HT-29 (cell line): ENCODE measurements at regions not wholly inside any gene's neighbourhood (a gene's known extent, or its start where the extent isn't known, plus 50 kb on each side); places are given as distances from the start of the nearest gene placed in this dataset.
"Not testable (repeated sequence)": the region's sequence is repeated elsewhere in the genome, so short reads cannot be mapped to it uniquely, and the experiment has no call there.

ENCODE experiments used
- DNase-seq: peaks from one replicate; pipeline ENCODE4 v3.0.0-alpha.2; 2015; ENCODE audit warnings: low spot score

DNA sequence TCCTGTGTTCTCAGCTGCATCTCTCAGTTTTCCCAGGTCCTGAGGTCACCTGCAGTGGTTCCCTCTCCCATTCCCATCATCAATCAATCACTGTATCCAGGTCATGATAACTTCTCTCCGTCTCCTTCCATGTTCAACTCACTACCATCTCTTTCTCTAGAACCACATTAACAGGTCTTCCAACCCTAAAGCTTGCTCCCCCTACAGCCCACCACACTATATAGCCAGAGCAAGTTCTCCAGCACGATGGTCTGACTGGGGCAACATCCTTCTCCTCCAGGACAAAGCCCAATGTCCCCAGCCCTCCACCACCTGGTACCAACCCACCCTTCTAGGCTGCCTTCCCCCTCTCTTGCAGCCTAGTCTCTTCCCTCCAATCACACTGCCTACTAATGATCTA lies 241.6 kb downstream of the CDK5RAP2 start:
- DNase-seq: no peak

DNA sequence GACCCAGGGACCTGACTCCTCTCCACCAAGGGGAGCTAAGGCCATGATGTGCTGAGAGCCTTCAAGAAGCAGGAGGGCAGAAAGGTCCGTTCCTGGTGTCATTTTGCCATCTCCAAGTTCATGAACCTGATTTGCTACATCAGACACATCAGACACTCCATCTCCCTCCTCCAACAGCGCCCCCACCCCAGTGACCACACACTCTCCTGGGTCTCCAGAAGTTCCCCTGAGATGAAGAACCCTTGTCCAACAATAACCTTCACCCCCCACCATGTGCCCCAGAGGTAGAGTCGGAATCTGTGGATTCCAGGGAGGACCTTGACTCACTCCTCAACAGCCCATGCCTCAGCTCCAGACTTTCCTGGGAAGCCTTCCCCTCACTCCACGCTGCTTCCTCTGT lies 242.8 kb downstream of the CDK5RAP2 start:
- no peak for DNase-seq

DNA sequence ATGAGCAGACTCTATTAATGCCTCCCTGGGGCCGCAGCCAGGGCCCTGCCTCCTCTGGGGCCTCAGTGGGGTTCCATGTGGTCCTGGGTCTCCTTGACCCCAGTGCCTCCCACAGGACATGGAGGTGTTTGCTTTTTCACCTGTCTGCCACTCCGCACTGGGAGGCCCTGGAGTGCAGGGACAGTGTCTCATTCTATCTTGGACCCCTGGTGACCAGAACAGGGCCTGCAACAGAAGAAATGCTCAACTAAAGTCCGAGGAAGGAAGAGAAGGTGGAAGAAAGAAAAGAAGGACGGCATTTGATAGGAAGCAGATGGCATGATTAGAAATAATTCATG lies 243.2 kb downstream of the CDK5RAP2 start:
- DNase-seq: no peak

DNA sequence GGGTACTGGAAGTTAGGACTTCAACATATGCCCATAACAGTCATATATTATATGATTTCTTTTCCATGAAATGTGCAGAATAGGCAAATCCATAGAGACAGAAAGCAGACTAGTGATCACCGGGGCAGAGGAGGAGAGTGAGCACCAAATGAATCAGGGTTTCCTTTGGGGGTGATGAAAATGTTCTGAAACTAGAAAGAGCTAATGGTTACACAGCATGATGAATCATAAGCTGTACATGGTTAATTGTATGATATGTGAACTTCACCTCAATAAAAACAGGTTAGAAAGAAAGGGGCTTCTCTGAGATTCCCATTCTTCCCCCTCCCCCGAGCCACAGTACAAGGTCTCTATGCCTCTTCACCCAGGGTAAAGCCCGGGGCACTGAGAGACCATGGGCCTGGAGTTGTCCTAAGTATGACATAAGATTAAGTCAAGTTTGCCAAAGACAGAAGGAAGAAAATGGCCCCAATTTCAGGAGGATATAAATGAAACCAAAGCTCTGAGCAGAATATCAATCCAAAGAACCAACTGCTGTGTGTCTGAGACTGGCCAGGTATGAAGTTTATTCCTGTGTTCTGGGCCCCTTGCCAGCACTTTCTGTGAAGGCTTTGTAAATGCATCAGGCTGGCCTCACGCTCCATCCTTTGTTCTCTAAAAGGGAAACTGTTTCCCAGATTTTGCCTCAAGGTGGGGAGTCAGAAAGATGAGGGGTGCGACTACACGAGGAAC lies 243.8 kb downstream of the CDK5RAP2 start:
- no peak for DNase-seq

DNA sequence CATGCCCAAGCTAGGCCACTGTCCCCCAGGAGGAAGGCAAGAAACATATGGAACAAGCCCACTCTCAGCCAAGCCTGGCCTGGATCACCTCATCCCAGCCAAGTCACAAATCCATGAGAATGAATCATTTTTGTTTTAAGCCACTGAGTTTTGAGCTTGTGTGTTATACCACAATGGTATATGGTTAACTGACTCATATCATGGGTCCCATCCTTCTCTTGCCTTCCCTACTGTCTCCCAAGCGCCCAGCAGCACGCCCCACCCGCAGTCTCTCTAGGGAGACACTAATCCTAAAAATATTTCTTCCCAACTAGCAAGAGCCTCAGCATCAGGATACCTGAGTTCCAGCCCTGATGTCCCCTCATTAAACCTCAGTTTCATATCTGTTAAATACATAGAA lies 248.1 kb downstream of the CDK5RAP2 start:
- DNase-seq: no peak

DNA sequence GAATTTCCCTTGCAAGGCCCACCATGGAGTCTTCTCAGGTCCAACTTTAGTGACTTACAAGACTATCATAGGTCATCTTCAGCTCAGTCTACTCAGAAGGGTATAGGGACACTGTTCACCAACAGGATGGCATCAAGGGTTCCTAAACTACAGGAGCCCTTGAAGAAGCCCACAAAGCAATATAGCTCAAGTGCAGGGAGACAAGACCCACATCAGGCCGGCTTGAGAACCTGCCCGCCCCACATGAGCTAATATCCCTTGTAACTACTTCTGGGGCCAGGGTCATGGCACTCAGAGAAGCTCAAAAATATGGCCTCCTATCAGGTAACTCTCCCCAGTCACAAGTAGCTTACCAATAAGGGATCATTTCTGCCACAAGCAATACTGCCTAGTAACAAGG lies 249.9 kb downstream of the CDK5RAP2 start:
- no peak for DNase-seq

DNA sequence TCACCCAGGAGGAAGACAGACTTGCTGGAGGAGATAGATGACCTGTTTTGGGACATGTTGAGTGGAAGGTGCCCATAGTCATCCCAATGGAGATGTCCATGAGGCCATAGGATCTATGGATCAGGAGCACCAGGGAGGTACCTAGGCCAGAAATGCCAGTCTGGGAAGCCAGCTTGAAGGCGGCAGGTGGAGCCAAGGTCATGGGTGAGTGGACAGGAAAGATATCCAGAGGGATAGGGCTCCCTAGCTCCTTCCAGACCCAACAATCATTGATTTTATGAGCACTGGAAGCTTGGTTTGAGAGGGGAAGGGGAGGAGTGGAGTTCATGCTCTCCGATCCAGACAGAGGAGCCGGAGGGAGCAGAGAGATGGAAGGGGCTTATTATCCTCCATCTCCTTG lies 252.6 kb downstream of the CDK5RAP2 start:
- no peak for DNase-seq

DNA sequence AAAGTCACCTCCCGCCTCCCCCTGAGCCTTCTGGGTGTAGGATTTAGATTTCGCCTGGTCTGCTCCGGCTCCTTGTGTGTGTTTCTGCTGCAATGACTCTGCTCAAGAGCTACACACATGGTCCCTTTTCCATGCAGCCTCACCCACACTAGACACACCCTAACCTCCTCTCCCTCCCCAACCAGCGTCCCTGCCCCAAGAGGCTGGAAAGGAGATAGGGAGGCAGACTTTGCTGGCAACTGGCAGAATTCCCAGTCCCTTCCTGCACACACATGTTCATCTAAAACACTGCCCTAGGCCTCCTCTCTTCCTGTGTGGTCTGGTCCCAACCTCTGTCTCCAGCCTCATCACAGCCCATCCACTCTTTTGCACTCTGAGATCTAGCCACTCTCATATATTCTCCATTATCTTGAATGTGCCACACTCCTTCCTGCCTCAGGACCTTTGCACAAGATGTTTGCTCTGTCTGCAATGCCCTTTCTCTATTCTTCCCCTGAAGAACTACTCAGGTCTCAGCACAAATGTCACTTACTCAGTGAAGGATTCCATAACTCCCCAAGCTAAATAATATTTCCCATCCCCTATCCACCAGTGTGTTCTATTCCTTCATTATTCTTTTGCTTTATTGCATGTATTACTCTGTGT lies 253.8 kb downstream of the CDK5RAP2 start:
- no peak for DNase-seq

DNA sequence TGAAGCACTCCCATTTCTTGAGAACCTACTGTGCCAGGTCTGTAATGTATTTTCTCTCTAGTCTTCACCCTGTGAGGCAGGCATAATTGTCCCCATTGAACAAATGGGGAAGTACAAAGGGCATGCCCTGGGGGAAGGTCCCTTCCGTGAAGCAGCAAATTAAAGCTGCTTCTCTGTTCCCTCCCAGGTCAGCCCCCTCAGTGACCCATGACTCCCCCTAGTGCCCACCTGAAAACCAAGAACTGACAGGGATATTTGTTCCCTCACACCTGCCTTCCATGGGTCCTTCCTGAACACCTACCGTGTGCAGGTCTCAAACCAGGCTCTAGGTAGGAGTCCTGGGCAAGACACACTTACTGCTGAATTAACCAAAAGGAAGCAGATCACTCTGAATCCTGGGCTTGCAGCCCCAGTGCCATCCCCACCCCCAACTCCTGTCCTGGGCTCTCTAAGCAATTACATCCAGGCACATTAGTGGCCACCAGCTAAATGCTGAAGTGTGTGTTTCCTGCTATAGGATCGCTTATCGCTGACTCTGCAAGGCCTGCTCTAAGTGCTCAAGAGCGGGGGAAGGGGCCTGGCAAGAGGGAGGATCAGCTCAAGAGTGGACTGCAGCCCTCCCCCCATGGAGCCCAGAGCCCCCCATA lies 254.8 kb downstream of the CDK5RAP2 start:
- no peak for DNase-seq

DNA sequence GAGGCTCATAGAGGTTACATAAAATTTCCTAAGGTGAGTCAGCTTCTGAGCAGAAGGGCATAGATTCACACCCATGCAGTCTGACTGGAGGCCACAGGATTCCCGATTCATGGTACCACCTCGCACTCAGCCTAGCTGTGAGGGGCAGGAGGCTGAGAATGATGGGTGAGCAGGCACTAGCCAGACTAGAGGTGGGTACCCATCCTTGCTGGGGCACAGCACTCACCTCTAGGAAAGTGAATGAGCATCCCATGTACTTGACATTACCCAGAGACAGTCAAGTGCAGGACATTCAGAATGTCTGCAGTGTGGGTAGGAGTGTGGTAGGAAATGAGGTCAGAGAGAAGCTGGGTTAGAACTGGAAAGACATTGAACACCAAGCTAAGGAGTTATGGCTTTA lies 255.5 kb downstream of the CDK5RAP2 start:
- DNase-seq: no peak

DNA sequence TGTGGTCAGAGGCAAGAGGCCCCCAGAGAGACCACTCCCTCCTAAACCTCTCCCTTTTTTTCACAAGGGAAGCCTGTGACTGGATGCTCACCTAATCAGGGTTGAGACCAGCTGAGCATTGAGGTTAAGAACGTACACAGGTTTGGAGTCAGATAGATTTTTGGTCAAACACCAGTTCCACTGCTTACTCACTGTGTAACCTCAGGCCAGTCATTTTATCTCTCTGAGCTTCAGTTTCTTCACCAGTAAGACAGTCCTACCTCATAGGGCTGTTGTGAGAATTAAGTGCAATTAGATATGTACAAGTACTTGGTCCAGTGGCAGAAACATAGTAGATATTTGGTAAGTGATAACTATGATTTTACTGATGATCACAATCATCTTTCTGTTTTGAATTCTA lies 256.8 kb downstream of the CDK5RAP2 start:
- DNase-seq: no peak

DNA sequence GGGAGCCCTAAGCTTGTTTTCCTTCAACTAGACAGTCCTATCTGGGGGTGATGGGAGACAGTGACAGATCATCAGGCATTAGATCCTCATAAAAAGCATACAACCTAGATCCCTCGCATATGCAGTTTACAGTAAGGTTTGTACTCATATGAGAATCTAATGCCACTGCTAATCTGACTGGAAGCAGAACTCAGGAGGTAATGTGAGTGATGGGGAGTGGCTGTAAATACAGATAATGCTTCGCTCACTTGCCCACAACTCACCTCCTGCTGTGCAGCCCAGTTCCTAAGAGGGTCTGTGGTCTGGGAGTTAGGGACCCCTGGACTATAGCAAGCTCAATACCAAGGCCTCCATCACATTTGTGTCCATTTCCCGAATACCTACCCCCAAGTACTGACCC lies 260.5 kb downstream of the CDK5RAP2 start:
- DNase-seq: no peak

DNA sequence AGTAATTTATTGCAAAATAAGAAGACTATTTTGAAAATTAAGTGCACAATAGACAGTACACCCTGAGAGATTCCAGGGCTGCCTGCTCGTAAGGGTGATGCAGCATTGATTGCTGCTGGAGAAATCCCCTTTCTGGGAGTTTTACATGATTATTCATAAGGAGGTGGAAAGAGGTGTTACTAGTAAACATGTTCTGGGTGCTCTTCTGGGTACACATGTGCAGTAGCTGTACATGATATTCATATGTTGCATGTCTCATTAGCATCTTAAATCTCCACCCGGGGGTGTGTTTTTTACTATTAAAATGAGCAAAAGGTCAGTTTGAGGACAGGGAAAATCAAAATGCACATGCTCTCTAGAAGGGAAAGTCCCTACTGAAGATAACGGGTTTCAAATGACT lies 264.8 kb downstream of the CDK5RAP2 start:
- DNase-seq: no peak

DNA sequence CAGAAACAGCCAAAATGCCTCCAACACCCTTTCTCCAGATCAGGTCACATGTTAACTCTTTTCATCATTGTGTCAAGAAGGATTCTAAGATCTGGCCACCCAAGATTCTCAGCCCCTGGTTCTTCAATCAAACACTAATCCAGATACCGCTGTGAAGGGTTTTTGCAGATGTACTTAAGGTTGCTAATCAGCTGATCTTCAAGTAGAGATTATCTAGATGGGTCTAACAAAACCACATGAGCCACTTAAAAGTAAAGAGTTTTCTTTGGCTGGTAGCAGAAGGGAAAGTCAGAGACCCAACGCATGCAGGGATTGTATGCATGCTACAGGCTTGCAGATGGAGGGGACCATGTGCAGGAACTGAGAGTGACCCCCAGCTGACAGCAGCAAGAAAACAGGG lies 267.9 kb downstream of the CDK5RAP2 start:
- DNase-seq: no peak

DNA sequence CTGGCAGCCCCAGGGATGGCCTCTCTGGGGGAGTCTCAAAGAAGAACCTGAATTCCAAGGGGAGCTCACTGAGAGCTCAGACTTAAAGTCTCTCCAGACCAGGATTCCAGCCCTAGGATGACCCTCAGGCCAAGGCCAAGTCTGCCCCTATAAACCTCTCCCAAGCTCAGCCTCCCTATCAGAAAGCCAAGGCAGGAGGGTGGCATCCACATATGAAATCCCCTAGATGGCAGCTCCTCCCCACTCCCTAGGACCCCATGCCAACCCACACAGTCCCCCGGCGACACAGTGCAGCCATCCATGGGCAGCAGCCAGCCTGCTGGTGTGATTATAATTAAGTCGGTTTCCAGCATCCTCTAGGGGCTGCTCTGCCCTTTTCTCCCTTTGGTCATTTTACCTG lies 269.9 kb downstream of the CDK5RAP2 start:
- no peak for DNase-seq

DNA sequence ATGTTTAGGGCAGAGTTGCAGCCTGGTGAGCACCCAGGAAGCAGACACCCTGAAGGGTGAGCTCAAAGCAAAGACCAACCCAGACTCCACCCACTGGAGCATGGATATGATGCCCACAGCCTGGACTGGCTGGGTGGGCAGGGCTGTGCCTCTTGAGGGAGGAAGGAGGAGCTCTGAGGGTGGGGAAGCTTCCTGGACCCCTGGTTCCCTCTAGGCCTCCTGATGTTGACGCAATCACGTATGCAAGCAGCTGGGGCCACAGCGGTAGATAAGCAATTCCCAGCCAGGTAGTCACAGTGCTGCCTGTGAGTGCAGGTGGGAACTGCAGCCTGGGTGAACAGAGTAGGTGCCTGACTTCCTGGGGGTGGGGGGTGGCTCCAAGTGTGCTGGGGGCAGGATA lies 271.5 kb downstream of the CDK5RAP2 start:
- DNase-seq: no peak

DNA sequence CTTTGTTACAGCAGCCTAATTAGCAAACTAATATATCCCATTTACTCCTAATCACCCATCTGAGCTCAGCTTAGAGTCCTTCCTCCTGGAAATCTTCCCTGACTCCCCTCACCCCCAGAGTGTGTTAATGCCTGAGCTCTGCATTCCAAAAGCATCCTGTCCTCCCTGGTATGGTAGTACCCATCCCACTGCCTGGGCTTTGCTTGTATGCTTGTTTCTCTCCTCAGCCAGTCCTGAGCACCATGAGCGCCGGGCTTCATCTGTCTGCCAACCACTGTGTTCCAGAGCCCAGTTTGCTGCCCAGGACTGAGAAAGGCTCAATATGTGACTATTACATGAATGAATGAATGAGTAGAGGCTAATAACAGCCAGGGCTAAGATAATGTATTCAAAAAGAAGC lies 272.4 kb downstream of the CDK5RAP2 start:
- DNase-seq: no peak

DNA sequence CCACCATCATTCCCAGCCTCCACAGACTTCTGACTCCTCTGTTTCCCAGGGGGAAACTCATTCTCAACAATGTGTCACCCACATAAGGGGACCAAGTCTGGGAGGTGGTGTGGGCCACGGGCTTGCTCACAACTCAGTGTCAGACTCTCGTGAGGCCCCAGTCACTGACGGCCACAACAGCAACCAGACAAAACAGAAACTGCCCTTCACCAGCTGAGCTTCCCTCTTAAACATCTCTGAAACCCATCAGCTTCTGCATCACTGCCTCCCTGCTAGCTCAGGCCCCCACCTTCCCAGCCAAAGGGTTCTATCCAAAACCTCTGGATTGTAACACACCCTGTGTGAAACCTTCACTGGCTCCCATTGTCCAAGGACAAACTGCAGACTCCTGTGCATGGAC lies 273.4 kb downstream of the CDK5RAP2 start:
- DNase-seq: no peak

DNA sequence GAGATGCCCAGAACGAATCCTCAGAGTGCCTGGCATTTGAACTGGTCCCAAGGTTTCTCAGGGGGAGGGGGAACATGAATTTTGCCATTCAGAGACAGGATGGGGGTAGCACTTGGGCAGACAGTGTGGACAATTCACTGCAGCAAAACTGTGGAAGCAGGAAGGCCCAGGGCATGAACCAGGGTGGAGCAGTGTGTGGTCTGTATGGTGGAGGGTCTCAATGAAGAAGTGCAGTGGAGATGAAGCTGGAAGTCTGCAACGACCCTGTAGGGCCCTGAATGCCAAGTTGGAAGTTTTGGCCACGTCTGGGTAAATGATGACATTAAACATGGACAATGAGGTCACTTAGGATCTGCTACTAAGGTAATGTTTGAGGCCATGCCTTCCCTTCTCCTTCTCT lies 273.9 kb downstream of the CDK5RAP2 start:
- no peak for DNase-seq

DNA sequence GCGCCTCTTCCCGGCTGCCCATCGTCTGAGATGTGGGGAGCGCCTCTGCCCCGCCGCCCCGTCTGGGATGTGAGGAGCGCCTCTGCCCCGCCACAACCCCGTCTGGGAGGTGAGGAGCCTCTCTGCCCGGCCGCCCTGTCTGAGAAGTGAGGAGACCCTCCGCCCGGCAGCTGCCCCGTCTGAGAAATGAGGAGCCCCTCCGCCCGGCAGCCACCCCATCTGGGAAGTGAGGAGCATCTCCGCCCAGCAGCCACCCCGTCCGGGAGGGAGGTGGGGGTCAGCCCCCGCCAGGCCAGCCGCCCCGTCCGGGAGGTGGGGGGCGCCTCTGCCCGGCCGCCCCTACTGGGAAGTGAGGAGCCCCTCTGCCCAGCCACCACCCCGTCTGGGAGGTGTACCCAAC lies 275.1 kb downstream of the CDK5RAP2 start:
- DNase-seq: not testable (repeated sequence)

DNA sequence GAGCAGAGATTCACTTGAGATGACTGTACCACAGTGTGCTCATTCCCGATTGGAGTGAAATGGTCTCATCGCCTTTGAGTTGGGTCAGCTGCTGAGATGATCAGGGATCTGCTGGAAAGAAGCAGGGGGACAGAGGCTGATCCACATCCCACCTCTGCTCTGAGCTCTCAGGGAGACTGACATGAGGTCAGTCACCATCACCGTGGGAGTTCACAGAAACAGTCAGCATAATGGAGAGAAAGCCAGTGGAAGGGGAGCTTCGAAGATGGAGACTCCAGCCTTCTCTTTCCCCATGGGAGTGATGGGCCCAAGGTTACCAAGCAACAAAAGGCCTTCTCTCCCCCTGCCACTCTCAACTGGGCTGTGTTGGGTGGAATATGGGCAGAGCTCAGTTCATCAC lies 276.4 kb downstream of the CDK5RAP2 start:
- DNase-seq: no peak

DNA sequence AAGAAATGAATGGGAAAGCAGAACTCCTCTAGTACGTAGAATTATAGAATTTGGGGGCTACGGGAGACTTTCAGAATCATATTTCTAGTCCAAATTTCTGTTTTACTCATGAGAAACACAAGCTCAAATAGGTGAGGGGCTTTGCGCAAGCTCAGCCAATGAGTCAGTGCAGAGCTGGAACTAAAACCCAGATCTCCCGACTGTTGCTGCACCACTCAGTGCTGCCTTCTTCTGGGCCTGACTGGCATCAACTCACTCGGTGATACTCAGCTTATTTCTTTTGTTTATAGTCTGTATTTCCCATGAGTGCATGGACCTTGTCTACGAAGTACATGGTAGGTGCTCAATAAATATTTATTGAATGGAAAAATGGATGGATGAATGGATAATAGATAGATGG lies 280.2 kb downstream of the CDK5RAP2 start:
- no peak for DNase-seq

DNA sequence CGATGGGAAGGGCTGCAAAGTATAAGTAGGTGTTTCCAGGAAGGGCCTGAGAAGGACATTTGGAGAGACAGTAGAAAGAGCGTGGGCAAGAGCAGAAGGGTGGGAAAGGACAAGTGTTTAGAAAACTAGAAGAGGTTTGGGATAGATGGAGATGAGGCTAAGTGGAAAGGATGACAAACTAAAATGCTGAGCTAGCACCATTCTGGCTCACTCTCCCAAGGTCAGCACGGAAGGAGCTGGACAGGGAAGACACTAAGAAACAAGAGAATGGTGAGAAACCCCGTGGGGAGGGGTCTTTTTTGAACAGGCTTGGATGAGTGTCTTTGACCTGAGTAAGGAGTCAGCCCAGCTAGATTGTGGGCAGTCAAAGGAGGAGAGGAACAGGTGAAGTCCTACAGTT lies 286.0 kb downstream of the CDK5RAP2 start:
- DNase-seq: no peak
